ACHN (cell line): ENCODE measurements at regions not wholly inside any gene's neighbourhood (a gene's known extent, or its start where the extent isn't known, plus 50 kb on each side); places are given as distances from the start of the nearest gene placed in this dataset.

Experiments used
- DNase-seq: peaks from one replicate; pipeline ENCODE4 v3.0.0-alpha.2; 2015
- in situ Hi-C: cut with HindIII; loops from 2 replicates; pipeline ENCODE4 v1.10.0; 2017; ENCODE audit warnings: low sequenced_read_pairs, low pct_ligation_motif_present, low pct_unique_long_range_greater_than_20kb

DNA sequence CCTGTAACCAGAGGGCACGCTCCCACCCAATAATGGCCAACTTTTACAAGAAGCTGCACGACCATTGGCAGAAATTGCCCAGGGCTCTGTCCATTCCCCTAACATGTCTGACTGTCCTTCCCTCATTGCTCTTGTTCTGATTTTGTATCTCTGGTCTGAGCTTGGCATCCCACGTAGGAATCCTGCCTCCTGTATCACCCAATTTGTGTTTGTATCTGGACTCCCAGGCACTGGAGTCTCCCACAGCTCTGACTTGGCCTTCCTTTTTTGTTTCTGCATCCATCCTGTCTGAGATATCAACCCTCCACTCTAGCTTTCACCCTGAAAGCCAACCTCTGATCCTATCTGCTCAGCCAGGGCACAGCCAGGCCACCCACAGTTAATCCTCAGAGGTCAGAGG is 259.8 kb downstream of the FBXO15 start:
- DNase-seq: no peak
- in situ Hi-C loops: no loop called here

DNA sequence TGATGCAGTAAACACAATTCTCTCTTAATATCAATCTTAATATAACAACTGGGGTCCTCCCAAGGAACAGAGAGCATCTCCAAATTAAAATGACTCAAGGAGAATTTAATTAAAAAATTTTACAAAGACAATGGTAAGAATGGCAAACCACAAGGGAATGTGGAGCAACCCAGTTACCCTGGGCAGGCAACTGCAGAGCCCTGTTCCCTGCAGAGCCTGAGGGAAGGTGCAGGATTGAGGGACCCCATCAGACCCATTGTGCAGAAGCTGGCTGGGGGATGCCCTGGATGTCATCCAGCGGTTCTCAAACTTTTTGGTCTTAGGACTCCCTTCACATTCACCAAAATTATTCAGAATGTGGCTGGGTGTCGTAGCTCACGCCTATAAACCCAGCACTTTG is 262.8 kb downstream of the FBXO15 start:
- in situ Hi-C loops: no loop called here

DNA sequence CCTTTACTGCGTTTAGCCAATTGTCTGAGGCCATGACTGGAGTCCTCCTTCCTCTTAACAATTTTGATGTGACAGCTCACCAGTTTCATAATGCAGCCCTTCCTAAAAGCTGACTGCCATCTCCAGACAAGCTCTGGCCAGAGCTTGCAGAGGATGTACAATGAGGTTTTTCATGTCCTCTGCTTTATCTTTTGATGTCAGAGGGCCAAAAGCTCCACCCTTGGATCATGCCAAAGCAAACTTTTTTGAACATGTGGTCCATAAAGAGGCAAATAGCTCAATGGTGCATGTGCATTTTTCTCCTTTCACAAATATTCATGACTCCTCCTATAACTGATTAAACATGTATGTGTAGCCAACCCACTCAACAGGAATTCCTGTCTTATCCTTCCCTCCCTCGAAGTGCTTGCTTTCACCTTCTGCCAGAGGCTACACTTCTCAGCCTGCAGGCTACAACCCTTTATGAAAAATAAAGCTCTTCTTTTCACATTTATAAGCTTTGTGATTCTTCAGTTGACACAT is 266.2 kb downstream of the FBXO15 start:
- in situ Hi-C loops: no loop called here
- DNase-seq: no peak

More for the DNA sequence above, 262.8 kb downstream of the FBXO15 start:
- no peak for DNase-seq

DNA sequence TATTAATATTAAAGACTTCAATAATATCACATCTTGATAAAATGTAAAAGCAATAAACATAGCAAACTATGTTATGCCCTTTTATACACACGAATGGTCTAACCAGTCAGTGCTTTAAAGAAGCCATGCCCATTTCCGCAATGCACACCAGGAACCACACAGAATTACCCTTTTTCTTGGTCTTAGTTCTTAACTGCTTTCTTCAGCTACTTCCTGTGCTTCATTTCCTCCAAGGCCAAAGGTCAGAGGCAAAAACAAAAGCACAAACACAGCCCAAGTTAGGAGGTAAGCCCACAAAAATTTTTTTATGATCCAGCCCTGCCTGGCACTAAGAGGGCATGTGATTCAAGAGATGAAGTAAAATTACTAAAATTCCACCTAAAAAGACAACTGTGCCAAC is 267.2 kb downstream of the FBXO15 start:
- no peak for DNase-seq
- in situ Hi-C loops: no loop called here

DNA sequence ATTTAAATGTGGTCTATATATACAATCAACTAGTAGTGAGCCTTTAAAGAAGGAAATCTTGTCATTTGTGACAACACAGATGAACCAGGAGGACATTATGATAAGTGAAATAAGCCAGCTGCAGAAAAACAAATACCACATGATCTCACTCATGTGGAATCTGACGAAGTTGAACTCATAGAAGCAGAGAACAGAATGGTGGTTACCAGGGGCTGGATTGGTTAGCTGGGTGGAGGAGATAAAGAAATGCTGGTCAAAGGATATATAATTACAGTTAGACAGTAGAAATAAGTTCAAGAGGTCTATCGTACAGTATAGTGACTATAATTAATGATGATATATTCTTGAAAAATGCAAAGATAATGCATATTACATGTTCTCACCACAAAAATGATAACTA is 267.9 kb downstream of the FBXO15 start:
- in situ Hi-C loops: no loop called here
- DNase-seq: no peak

DNA sequence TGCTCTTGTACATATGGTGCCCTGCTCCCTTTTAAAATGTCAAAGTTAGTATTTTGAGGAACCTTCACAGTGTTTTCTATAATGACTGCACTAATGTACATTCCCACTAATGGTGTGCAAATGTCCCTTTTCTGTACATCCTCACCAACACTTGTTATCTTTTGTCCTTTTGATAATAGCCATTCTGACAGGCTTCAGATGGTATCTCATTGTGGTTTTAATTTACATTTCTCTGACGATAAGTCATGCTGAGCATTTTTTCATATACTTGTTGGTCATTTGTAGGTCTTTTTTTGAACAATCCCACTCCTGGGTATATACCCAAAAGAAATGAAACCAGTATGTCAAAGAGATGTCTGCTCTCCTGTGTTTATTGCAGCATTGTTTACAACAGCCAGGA is 268.3 kb downstream of the FBXO15 start:
- DNase-seq: no peak
- in situ Hi-C loops: no loop called here

DNA sequence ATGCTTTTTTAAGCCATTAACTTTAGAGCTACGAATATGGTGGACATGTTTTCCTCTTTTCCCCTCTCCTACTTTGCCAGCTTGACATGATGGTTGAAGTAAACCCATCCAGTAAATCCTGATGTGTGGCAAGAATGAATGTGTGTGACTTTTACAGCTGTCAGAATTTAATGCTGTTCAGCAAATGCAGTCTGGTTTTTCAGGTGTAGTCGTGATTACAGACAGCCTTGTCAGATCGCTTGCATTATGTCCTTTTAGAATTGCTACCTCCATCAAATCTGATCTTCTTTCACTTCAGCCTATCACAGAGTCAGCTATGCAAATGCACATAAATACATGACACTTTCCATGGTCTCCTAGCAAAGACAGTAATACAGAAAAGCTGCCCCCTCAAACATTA is 278.5 kb downstream of the FBXO15 start:
- in situ Hi-C loops: no loop called here

DNA sequence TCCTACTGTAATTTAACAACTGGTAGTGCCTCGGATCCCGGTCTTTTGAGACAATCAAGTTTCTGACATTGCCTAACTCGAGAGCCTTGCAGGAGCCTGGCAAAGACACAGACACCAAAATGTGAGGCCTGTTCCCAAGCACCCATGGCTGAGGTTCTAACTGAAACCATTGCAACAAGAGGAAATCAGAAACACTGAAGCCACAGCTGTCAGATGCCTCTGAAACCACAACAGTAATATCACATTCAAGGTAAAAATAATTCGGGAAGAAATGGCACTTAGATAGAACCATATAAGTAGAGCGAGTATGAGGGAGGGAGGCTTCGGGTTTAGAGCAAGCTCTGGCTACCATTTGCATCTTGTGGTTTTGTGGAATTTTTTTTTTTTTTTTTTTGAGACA is 285.9 kb downstream of the FBXO15 start:
- in situ Hi-C loops: no loop called here
- no peak for DNase-seq

More for the DNA sequence above, 278.5 kb downstream of the FBXO15 start:
- DNase-seq: no peak

DNA sequence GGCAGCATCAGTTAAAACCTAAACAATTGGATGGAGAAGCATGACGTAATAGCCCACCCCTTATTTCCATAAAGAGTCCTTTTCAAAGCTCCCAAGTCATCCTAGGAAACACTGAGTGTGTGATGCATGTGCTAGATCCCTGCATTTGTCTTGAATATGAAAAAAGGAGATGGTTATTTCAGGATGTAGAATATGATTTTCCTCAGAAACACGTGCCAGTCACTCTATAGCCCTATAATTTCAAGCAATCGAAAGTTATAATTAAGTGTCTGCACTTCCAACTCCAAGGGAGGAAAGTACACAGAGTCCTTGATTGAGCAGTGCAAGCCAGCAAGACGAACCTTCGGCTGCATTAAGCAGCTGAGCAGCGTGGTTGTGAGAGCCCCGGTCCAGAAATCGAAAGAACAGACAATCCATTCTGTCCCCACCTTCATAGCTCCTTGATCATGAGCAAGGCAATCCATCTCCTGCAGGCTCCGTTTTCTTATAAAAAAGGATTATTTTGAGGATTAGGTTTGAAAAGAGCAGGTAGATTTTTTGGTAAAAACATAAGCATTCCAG is 287.7 kb downstream of the FBXO15 start:
- in situ Hi-C loops: no loop called here

DNA sequence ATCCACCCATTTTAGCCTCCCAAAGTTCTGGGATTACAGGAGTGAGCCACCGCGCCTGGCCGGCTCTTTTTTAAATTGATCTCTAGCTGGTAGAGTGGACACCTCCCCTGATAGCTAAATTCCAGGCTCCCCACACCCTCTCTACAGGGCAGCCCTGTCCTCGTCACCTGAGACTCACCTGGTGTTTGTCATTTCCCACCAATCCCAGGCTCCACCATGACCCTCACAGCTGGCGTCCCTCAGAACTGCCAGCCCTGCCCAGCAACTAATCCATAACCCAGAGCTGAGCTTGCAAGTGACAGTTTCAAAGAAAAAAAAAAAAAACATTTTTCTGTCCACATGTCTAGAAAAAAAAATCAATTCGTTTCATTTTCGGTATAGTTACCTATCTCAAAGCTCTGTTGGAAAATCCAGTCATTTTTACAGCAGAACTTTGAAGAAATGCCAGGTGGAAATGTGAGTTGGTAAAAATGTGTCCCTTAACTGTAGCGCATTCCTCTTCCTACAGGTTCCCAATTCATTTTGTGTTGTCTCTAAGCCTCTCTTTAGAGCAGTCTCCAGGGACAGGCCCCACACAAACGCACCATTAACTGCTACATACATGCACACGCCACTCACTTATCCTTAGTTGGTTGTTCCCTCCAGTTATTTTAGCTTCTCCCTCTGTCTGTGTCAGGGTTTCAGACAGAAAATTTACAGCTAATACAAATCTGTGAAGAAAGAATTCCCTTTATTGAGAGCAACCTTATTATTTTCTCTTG is 294.7 kb downstream of the FBXO15 start:
- in situ Hi-C loops: no loop called here

More for the DNA sequence above, 287.7 kb downstream of the FBXO15 start:
- no peak for DNase-seq

DNA sequence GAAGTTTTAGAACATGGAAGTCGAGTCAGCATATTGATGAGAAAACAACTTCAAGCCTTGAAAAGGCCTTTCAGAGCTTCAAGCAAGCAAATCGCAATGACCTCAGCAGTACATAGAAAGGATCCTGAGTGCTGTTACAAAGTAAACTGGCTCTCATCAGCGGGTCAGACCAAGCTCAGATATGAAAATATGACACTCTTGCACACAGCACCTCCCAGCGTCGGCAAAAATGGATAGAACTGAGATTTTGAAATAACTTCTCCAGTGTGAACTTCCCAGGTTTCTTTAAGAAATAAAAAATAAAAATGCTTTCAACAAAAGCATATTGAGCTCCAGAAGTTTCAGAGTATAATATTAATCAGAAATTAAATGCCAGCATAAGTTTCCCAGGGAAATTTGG is 296.9 kb downstream of the FBXO15 start:
- no peak for DNase-seq
- in situ Hi-C loops: no loop called here

More for the DNA sequence above, 294.7 kb downstream of the FBXO15 start:
- DNase-seq: no peak

DNA sequence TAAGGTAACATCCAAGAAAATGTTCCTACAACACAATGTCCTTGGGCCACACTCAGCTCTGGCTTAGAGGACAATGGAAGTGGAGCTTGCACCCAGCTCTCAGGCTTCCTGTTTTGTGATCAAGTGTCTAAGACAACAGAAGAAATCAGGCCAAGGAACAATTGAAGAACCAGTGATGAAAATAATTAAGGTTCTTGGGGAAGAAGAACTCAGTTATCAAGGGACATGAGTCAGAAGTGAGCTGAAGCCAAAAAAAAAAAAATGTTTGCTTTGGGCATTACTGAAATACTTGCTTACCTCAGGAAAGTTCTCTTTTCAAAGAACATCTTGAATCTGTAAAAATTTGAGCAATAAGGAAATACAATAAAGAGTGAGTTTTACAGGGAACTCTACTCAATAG is 299.0 kb downstream of the FBXO15 start:
- in situ Hi-C loops: no loop called here
- DNase-seq: no peak

DNA sequence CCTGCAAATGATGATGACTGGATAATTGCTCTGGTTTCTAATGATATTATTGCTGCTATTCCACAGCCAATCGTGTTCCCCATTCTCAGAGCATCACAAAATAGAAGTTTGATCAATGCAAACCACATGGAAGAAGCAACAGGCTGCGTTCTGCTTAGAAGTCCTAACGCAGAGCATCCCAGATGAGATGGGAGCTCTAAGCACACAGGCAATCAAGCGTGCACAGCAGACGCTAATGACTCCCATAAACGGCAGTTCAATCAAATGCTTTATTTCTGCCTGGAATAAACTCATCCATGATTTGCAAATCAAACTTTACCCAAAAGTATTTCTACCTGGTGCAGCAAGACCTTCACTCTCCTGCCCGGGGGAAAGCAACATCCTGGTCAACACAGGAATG is 304.2 kb downstream of the FBXO15 start:
- DNase-seq: no peak
- in situ Hi-C loops: no loop called here

DNA sequence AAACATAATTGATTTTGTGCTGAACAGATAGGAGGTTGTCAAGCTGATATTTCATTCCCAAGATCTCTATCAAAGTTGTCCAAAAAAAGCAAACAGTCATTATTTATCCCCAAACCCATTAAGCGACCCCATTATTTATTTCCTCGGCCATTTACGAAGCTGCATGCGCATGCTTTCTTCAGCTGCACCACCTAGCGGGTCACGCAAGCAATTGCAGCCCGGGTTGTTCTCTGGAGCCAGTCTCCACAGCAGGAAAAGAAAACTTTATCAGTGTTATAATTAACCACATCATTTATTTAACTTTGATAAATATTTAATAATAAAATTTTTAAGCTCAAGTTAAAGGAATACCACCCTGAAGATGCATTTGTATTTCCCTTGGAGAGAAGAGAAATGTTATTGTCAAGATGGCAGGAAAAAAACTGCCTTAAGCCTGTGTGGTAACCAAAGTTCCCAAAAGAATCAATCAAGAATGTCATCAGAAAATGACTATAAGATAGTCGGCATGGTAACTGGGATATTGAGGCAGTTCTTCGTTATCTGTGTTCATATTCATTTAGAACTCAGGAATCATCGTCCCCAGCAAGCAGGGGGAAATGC is 304.7 kb downstream of the FBXO15 start:
- peak; percentile 50 for DNase-seq
- in situ Hi-C loops: no loop called here

DNA sequence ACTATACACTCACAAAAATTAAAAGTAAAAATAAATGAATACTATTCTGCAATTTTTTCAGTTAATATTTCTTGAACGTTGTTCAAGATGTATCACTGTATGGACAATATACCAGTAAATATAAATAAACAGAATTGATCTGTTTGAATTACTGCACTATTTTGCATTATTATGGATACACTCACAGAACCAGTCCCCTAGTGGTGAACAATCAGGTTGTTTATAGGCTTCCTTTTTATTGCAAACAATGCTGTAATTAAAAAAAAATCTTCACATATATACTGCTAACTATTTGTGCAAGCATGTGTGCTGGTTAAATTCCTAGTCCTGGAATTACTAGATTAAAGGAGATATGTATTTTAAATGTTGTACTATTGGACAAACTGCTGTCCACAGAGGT is 306.0 kb downstream of the FBXO15 start:
- no peak for DNase-seq
- in situ Hi-C loops: no loop called here

DNA sequence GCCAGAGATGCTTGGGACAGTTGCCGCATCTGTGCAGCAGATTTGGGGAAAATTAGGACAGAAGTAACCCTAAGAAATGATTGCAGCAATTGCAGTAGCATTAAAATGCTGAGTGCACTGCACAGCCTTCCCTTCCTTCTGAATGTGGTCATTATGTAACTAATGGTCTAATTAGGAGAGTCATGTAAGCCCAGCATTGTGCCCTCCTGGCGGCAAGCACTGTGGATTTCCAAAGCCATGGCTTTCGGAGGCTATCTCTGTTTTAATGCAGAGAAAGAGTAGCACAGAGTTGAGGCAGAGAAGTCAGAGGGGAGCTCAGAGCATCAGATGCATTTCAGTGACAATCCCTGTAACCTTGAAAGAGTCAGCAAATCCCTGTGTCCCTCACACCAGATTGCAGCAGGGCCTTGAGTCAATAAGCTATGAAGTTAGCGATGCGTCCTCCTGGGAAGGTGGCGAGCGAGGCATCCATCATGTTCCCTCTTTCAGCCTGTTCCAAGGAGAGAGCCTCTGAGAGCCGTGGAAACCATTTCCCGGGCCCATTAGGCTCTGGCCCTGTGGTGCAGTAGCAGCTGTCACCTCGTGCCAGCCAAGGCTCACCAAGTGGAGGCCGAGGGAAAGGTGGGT is 307.2 kb downstream of the FBXO15 start:
- in situ Hi-C loops: no loop called here
- no peak for DNase-seq

DNA sequence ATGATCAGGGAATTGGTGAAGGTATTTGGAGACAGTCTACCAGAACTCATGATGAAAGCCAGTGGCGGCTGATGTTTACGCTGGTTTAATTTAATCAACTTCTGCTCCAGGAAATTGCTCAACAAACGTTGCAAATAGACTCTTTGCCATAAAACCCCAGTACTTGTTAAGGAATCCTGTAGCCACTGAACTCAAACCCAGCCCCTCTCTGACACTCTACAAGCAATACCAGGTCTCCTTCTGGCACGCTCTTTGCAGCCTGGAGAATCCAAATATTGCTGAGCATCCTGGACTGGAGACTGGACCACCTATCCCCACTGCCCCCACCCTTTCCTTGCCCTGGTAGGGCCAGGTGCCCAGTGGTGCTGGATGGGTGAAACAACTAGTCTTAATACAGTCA is 308.2 kb downstream of the FBXO15 start:
- no peak for DNase-seq
- in situ Hi-C loops: no loop called here

DNA sequence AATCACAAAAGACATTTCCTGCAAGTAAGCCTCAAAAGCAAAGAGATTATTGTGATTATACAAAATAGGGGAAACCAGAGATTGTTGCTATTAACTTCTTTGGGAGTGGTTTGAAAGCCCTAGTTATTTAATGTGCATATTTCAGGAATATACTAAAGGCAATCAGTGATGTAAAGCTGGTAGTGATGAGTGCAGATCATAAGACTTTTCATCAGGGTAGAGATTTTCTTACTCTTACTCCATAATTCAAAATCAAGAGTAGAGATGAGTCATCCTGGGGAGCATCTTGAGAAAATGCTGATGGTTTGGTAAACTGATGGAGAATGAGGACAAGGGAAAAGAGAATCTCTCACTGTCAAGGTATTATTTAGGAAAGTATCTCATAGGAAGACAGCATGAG is 309.5 kb downstream of the FBXO15 start:
- DNase-seq: no peak
- in situ Hi-C loops: no loop called here

DNA sequence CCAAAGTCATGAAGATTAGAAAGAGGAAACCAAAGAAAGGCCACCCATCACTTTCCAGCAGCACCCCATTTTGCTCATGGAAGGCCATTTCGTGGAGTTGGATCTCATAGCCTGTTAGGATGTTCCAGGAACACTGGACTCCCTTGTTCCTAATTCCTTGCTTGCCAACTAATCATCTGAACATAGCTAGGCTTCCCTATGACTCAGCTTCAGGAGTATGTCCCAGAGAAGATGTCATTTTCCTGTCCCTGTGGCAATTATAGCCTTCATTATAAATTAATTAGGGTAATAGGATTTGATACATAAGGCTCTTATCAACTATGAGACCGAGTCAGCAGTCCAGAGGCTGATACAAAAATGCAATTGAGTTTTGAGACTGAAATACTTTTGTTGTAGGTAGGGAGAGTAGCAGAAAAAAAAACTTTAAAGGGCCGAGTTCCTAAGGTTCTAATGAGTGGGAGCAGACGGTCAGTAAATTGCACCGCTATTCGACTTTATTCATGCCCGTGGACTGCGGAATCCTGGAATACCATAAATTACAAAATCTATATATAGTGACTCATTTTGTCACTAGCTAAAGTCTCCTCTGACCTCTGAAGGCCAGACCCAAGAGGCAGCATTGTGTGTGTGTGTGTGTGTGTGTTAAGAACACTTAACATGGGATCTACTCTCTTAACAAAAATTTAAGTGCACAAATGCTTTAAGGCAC is 311.8 kb downstream of the FBXO15 start:
- in situ Hi-C loops: no loop called here
- DNase-seq: no peak
